ENCODE measurements at regions not wholly inside any gene's neighbourhood (a gene's known extent, or its start where the extent isn't known, plus 50 kb on each side); places are given as distances from the start of the nearest gene placed in this dataset.

DNA sequence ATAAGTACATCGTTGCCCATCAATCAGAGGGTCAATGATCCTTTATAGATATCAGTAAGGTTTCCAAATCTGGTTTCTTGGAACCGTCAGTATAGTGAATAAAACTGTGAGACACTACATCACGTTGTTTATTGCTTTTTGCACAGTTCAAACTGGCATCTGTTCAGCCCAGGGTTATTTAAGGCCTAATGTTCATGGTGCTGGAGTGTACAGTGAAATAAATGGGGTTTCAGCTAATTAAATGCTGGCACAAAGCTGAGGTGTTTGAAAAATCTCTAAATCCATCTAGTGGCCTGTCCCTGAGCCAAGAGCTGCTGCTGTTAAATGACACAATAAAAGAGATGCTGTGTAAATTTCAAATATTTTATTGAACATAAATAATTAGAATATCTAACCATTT lies 69.9 kb downstream of the RPS29 start:
- TF ChIP-seq POLR2A (IDR thresholded peaks at IDR 0.05; ENCODE audit: extremely low read depth, insufficient read length) = no peak
- TF ChIP-seq, protein P1, sequence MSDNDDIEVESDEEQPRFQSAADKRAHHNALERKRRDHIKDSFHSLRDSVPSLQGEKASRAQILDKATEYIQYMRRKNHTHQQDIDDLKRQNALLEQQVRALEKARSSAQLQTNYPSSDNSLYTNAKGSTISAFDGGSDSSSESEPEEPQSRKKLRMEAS (IDR thresholded peaks at IDR 0.05; ENCODE audit: low read depth, low read length) = no peak
- TF ChIP-seq, protein P2, sequence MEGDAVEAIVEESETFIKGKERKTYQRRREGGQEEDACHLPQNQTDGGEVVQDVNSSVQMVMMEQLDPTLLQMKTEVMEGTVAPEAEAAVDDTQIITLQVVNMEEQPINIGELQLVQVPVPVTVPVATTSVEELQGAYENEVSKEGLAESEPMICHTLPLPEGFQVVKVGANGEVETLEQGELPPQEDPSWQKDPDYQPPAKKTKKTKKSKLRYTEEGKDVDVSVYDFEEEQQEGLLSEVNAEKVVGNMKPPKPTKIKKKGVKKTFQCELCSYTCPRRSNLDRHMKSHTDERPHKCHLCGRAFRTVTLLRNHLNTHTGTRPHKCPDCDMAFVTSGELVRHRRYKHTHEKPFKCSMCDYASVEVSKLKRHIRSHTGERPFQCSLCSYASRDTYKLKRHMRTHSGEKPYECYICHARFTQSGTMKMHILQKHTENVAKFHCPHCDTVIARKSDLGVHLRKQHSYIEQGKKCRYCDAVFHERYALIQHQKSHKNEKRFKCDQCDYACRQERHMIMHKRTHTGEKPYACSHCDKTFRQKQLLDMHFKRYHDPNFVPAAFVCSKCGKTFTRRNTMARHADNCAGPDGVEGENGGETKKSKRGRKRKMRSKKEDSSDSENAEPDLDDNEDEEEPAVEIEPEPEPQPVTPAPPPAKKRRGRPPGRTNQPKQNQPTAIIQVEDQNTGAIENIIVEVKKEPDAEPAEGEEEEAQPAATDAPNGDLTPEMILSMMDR (IDR thresholded peaks at IDR 0.05; ENCODE audit: low read depth, low read length) = no peak
